ENCODE measurements at regions not wholly inside any gene's neighbourhood (a gene's known extent, or its start where the extent isn't known, plus 50 kb on each side); places are given as distances from the start of the nearest gene placed in this dataset.

- DNase-seq = no peak
These were observed 162.9 kb downstream of the MBL2 start for GRCh38 chr10:52609626-52610240.

DNA sequence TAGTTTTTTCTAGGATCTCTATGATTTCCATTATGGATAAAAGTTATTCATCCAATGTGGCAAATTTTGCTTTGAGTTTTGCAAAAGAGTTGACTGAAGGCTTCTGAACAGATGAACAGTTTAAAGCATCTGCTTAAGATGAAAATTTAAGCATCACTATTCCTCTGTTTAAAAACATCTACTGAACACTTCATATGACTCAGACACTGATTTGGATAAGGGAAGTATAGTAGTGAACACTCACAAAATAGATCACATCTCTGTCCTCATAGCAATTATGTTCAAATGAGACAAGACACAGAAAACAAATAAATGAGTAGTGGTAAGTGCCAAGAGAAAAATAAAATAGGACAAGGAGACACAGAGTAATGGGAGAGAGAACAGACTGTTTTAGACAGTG is 157.3 kb downstream of the MBL2 start:
- no peak for DNase-seq

GRCh38 chr10:52615756-52616394 is 156.7 kb downstream of the MBL2 start:
- DNase-seq = no peak

DNA sequence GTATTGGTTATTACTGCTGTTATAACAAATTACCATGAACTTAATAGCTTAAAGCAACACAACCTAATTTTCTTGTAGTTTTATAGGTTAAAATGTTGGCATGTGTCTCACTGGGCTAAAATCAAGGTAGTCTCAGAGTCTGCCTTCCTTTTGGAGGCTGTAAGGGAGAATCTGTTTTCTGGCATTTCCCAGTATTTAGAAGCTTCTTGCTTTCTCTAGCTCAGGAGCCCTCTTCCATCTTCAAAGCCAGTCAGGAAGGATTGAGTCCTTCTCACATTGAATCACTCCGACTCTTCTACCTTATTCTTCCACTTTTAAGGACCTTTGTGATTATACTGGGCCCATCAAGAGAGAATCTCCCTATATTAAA is 156.2 kb downstream of the MBL2 start:
- DNase-seq = no peak

- DNase-seq = no peak
These were observed 155.2 kb downstream of the MBL2 start for GRCh38 chr10:52617346-52617745.

- DNase-seq = no peak
These were observed 153.5 kb downstream of the MBL2 start for GRCh38 chr10:52619052-52619451.

- no peak for DNase-seq
These were observed 150.9 kb downstream of the MBL2 start for GRCh38 chr10:52621635-52622079.

DNA sequence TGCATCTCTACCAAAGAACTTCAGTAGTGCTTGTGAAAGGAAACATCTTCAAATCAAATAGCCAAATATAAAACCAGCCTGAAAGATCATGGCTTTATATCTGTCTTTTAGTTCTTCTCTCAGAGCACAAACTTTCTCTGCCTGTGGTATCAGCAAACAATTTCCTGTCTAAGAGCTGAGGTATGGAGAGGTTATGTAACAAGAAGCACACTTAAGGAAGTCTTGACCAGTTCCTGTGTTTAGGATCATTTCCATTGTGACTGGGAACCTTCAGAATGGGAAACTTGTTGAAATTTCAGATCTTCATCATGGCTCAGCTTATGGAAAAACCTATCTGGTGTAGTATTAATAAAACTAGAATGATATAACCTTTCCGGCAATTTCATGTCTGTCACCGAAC is 148.8 kb downstream of the MBL2 start:
- DNase-seq = no peak

GRCh38 chr10:52627279-52627678 is 145.3 kb downstream of the MBL2 start:
- no peak for DNase-seq

DNA sequence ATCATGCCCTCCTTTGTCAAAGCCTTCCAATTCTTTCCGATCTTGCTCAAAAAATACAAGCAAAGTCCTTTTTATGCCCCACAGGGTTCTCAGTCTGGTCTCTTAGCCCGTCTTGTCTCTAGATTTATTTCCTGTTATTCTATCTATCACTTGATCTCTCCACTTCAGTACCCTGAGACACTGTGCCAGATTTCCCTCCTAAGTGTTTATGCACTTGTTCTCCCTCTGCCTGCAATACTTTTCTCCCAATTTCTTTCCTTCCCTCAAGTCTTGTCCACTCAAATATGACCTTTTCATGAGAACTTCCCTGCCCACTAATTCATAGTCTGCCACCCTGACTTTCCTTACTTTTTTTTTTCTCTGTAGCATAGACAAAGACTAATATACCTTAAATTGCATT is 141.4 kb downstream of the MBL2 start:
- no peak for DNase-seq

GRCh38 chr10:52631648-52632047 is 140.9 kb downstream of the MBL2 start:
- no peak for DNase-seq

DNA sequence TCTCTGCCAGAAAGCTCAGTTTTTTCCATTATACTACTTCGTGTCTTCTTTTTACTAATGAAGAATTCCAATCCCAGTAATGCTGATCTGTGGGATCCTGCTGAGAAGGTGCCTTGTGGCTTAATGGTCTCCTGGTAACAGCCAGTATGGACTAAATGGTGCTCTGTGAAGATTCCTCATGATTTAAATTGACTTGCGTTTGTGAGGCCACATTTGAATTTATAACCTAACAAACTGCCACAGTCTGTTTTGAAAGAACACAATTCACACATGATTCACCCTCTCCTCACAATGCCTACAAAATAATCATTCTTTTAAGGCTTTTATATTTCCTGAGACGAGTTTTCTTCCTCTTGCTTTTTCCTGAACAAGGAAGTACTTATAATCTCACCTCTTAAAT is 140.0 kb downstream of the MBL2 start:
- DNase-seq = no peak

- no peak for DNase-seq
These were observed 139.3 kb downstream of the MBL2 start for GRCh38 chr10:52633266-52633665.

- no peak for DNase-seq
These were observed 136.9 kb downstream of the MBL2 start for GRCh38 chr10:52635651-52636050.

GRCh38 chr10:52636874-52637273 is 135.7 kb downstream of the MBL2 start:
- DNase-seq = no peak

DNA sequence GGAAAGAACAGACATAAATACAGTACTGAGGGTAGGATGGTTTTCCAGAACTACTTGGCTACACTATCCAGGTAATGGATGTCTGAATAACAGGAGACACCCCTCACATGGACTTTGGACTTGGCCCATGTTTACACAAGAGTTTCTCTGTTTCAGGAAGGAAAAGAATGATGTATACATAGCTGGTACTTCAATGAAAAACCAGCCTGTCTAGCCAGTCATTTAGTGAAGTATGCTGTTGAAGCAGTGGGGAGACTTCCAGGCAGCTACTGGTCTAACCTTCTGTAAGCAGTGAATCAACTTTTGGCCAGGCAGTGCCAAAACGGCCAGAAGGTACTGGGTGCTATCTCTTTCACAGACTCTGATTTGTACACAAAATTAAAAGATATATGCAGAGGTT is 135.0 kb downstream of the MBL2 start:
- no peak for DNase-seq

- no peak for DNase-seq
These were observed 132.9 kb downstream of the MBL2 start for GRCh38 chr10:52639652-52640051.

- DNase-seq = no peak
These were observed 130.4 kb downstream of the MBL2 start for GRCh38 chr10:52642208-52642607.

GRCh38 chr10:52644373-52645186 is 128.0 kb downstream of the MBL2 start:
- no peak for DNase-seq

DNA sequence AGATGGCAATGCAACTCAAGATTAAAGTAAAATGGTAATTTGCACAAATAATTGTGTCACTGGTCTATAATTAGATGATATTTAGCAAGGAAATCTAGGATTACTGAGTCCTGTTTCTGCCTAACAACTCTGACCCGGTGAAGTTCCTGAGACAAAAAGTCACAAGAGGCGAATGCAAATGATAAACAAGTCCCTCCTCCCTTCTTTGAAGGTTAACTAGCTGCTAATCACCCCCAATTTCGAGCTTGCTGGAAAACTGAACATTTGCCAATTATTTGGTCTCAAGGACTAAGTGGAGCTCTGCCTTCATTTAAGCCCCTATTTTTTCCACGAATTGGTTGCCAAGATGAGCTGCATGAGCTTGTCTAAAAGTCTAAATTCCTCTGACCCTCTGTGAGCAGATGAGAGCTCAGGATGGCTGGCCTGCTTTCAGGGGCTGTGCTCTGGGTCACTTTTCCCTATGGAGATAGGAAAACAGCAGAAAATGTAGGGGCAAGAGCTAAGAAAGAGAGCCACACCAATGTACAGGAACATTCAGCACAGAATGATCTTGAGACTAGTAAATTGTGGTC is 127.3 kb downstream of the MBL2 start:
- DNase-seq = no peak

- no peak for DNase-seq
These were observed 123.1 kb downstream of the MBL2 start for GRCh38 chr10:52649511-52649910.

- no peak for DNase-seq
These were observed 121.7 kb downstream of the MBL2 start for GRCh38 chr10:52650873-52651272.

DNA sequence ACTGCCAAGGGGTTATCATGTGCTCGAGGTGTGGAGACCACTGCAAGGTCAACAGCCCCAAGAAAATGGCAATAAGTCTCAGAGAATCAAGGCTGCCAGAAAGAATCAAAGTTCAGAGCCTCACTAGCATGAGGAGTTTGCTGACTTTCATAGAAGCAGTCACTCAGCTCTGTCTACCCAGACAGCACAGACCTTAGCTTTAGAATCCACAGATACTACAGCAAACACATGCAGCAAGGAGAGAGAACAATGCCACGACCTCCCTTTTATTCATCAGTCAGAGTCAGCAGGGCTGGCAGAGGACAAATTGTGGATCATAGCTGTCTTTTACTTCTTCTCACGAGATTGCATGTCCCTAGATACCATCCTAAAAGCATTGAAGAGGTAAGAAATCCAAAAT is 121.3 kb downstream of the MBL2 start:
- no peak for DNase-seq
